H9 (cell line): ENCODE measurements at regions not wholly inside any gene's neighbourhood (a gene's known extent, or its start where the extent isn't known, plus 50 kb on each side); places are given as distances from the start of the nearest gene placed in this dataset.

Experiments used
- DNase-seq: peaks from one replicate; pipeline ENCODE4 v3.0.0-alpha.2; 2017
- H2AFZ ChIP-seq: one replicate; pipeline ENCODE4 v1.6.1; 2013; ENCODE audit warnings: mild to moderate bottlenecking, low read length, control low read depth, moderate library complexity
- H2AK5ac ChIP-seq: 2 replicates; pipeline ENCODE4 v1.6.1; 2013; ENCODE audit warnings: low read length, control low read depth, mixed read lengths; ENCODE audit not compliant: insufficient read length
- H2BK120ac ChIP-seq: one replicate; pipeline ENCODE4 v1.6.1; 2013; ENCODE audit warnings: low read depth, mild to moderate bottlenecking, low read length, control low read depth, inconsistent platforms; ENCODE audit not compliant: poor library complexity, severe bottlenecking
- H2BK12ac ChIP-seq: 2 replicates; pipeline ENCODE4 v1.6.1; 2013; ENCODE audit warnings: low read length, control low read depth, mixed read lengths, low read depth; ENCODE audit not compliant: insufficient read length
- H2BK15ac ChIP-seq: 2 replicates; pipeline ENCODE4 v1.6.1; 2013; ENCODE audit warnings: low read depth, low read length, control low read depth
- H2BK20ac ChIP-seq: one replicate; pipeline ENCODE4 v1.6.1; 2013; ENCODE audit warnings: low read depth, mild to moderate bottlenecking, low read length, control low read depth, inconsistent platforms; ENCODE audit not compliant: poor library complexity, severe bottlenecking
- H2BK5ac ChIP-seq: 2 replicates; pipeline ENCODE4 v1.6.1; 2013; ENCODE audit warnings: low read length, control low read depth, mixed read lengths; ENCODE audit not compliant: insufficient read length
- H3K14ac ChIP-seq: 2 replicates; pipeline ENCODE4 v1.6.1; 2013; ENCODE audit warnings: low read length, control low read depth; ENCODE audit not compliant: insufficient read depth
- H3K18ac ChIP-seq: 2 replicates; pipeline ENCODE4 v1.6.1; 2013; ENCODE audit warnings: low read depth, mild to moderate bottlenecking, mixed read lengths, low read length, control low read depth; ENCODE audit not compliant: insufficient read length
- H3K23ac ChIP-seq: 2 replicates; pipeline ENCODE4 v1.6.1; 2013; ENCODE audit warnings: low read length, control low read depth, mixed read lengths, low read depth; ENCODE audit not compliant: insufficient read length
- H3K23me2 ChIP-seq: 2 replicates; pipeline ENCODE4 v1.6.1; 2013; ENCODE audit warnings: low read depth, mild to moderate bottlenecking, mixed read lengths, low read length, control low read depth; ENCODE audit not compliant: insufficient read length, poor library complexity, severe bottlenecking
- H3K27ac ChIP-seq: 2 replicates; pipeline ENCODE4 v1.5.1; 2013; ENCODE audit warnings: low read length, control low read depth, mixed read lengths, low read depth; ENCODE audit not compliant: insufficient read length
- H3K27me3 ChIP-seq: 2 replicates; pipeline ENCODE4 v1.6.1; 2013; ENCODE audit warnings: low read length, control low read depth, inconsistent platforms; ENCODE audit not compliant: insufficient read depth
- H3K4ac ChIP-seq: 2 replicates; pipeline ENCODE4 v1.6.1; 2013; ENCODE audit warnings: low read depth, mild to moderate bottlenecking, control low read depth, inconsistent platforms, low read length, moderate library complexity
- H3K4me1 ChIP-seq: 2 replicates; pipeline ENCODE4 v1.6.1; 2013; ENCODE audit warnings: low read length, control low read depth, inconsistent platforms; ENCODE audit not compliant: insufficient read depth
- H3K4me2 ChIP-seq: 2 replicates; pipeline ENCODE4 v1.6.1; 2013; ENCODE audit warnings: low read length, control low read depth, mixed read lengths; ENCODE audit not compliant: insufficient read length, insufficient read depth
- H3K56ac ChIP-seq: 2 replicates; pipeline ENCODE4 v1.6.1; 2013; ENCODE audit warnings: low read depth, mild to moderate bottlenecking, mixed read lengths, low read length, control low read depth; ENCODE audit not compliant: insufficient read length
- H3K79me1 ChIP-seq: 2 replicates; pipeline ENCODE4 v1.6.1; 2013; ENCODE audit warnings: low read depth, mild to moderate bottlenecking, moderate library complexity, low read length, control low read depth, inconsistent platforms; ENCODE audit not compliant: insufficient read depth, poor library complexity, severe bottlenecking
- H3K79me2 ChIP-seq: 2 replicates; pipeline ENCODE4 v1.6.1; 2013; ENCODE audit warnings: low read length, control low read depth, inconsistent platforms; ENCODE audit not compliant: insufficient read depth
- H3K9ac ChIP-seq: 2 replicates; pipeline ENCODE4 v1.6.1; 2013; ENCODE audit warnings: low read length, control low read depth, mixed read lengths; ENCODE audit not compliant: insufficient read length; ENCODE audit errors: extremely low read depth
- H3K9me3 ChIP-seq: one replicate; pipeline ENCODE4 v1.6.1; 2013; ENCODE audit warnings: low read depth, low read length, inconsistent platforms; ENCODE audit not compliant: control insufficient read depth
- H3T11ph ChIP-seq: one replicate; pipeline ENCODE4 v1.6.1; 2013; ENCODE audit warnings: mild to moderate bottlenecking, low read length, control low read depth, inconsistent platforms
- H4K20me1 ChIP-seq: one replicate; pipeline ENCODE4 v1.6.1; 2013; ENCODE audit not compliant: control insufficient read depth, insufficient read length, insufficient read depth
- H4K5ac ChIP-seq: 2 replicates; pipeline ENCODE4 v1.6.1; 2013; ENCODE audit warnings: low read depth, mild to moderate bottlenecking, mixed read lengths, low read length, control low read depth; ENCODE audit not compliant: insufficient read length
- H4K8ac ChIP-seq: replicated peaks from 2 replicates; pipeline ENCODE4 v1.6.1; 2013; ENCODE audit warnings: low read length, control low read depth, mixed read lengths, low read depth; ENCODE audit not compliant: insufficient read length
- H4K91ac ChIP-seq: 2 replicates; pipeline ENCODE4 v1.6.1; 2013; ENCODE audit warnings: low read depth, mild to moderate bottlenecking, moderate library complexity, mixed read lengths, low read length, control low read depth; ENCODE audit not compliant: insufficient read length
- H3K27ac Mint-ChIP-seq, 3 experiments: 2 replicates in 2 of 3; 3 replicates in 1 of 3; pipeline ENCODE4 v1.8.0; 2020 to 2021; ENCODE audit warnings: mixed read lengths in 3 of 3, mild to moderate bottlenecking in 1 of 3, moderate library complexity in 1 of 3
- H3K27me3 Mint-ChIP-seq: 2 replicates; pipeline ENCODE4 v1.8.0; 2021; ENCODE audit warnings: low read depth, mild to moderate bottlenecking, moderate library complexity, mixed read lengths
- H3K36me3 Mint-ChIP-seq, 3 experiments: 2 replicates in 2 of 3; 3 replicates in 1 of 3; pipeline ENCODE4 v1.8.0; 2020 to 2021; ENCODE audit warnings: low read depth in 3 of 3, mixed read lengths in 3 of 3; ENCODE audit not compliant: insufficient read depth in 1 of 3
- H3K4me1 Mint-ChIP-seq, 2 experiments: 2 replicates each; pipeline ENCODE4 v1.8.0; 2020; ENCODE audit warnings: mixed read lengths in 2 of 2
- H3K4me3 Mint-ChIP-seq, 2 experiments: 2 replicates in 1 of 2; 3 replicates in 1 of 2; pipeline ENCODE4 v1.8.0; 2020 to 2021; ENCODE audit warnings: mild to moderate bottlenecking in 2 of 2, mixed read lengths in 2 of 2, moderate library complexity in 1 of 2
- H3K9me3 Mint-ChIP-seq, 2 experiments: 2 replicates in 1 of 2; 3 replicates in 1 of 2; pipeline ENCODE4 v1.8.0; 2020; ENCODE audit warnings: mild to moderate bottlenecking in 2 of 2, mixed read lengths in 2 of 2, moderate library complexity in 1 of 2
- CTCF ChIP-seq: fragments of 200-600 bp; sonication (generic); conservative IDR thresholded peaks from 3 replicates; pipeline ENCODE4 v1.8.0; 2021; ENCODE audit warnings: antibody characterized with exemption, mild to moderate bottlenecking
- WGBS: extraction: QIAGEN DNeasy Blood & Tissue Kit; methylation state at CpG from one replicate; pipeline ENCODE4 v1.1.7; 2013; ENCODE audit warnings: missing lambda C conversion rate, low lambda C conversion rate, mixed read lengths; ENCODE audit not compliant: insufficient read length; ENCODE audit errors: extremely low coverage; 5-methylcytosine and 5-hydroxymethylcytosine counted together

- H3K4me3 Mint-ChIP-seq = no peak overlapping the region
- no peaks in the 10 kb centered on the region; the same call in 1 of the 2 replicates for H3K4me1 ChIP-seq
Measured at GRCh38 chr6:100185615-100186014, 191.6 kb upstream of the MCHR2 start.

More at GRCh38 chr6:100185615-100186014, 191.6 kb upstream of the MCHR2 start:
- Histone ChIP-seq H3K4me2 (no peak overlapping the region), H3K79me1 (no peaks in the 10 kb centered on the region), H3K9me3 (no peaks in the 10 kb centered on the region), H4K8ac (no peak overlapping the region), H3K23ac (no peak overlapping the region), H4K91ac (no peak overlapping the region), H3K14ac (no peak overlapping the region), H2AFZ (no peak overlapping the region), H3K4ac (no peak overlapping the region), H3K23me2 (no peaks in the 10 kb centered on the region), H4K5ac (no peak overlapping the region), H2BK15ac (no peak overlapping the region), H2BK120ac (no peak overlapping the region), H3K9ac (no peak overlapping the region), H3K27ac (no peak overlapping the region), H3T11ph (no peak overlapping the region), H2AK5ac (no peak overlapping the region), H3K27me3 (no peaks in the 10 kb centered on the region), H3K56ac (no peak overlapping the region), H2BK20ac (no peak overlapping the region), H2BK12ac (no peak overlapping the region), H4K20me1 (no peaks in the 10 kb centered on the region), H3K79me2 (no peaks in the 10 kb centered on the region), H3K18ac (no peak overlapping the region), H2BK5ac (no peak overlapping the region)
- 0 out of 4 replicates have a peak, but pooled peaks cover 0 to 2% of the 10 kb centered on the region in 2 experiments for H3K4me1 Mint-ChIP-seq
- WGBS = no CpG with 5 or more reads among the region's 3 CpGs
- H3K27me3 Mint-ChIP-seq = no peaks in the 10 kb centered on the region
- TF ChIP-seq CTCF = no peak
- H3K36me3 Mint-ChIP-seq = no peaks in the 10 kb centered on the region
- no peaks in the 10 kb centered on the region for H3K9me3 Mint-ChIP-seq
- no peak overlapping the region for H3K27ac Mint-ChIP-seq
- DNase-seq = no peak
